ENCODE measurements at regions not wholly inside any gene's neighbourhood (a gene's known extent, or its start where the extent isn't known, plus 50 kb on each side); places are given as distances from the start of the nearest gene placed in this dataset.

- H3K27ac ChIP-seq (ENCODE audit: low read length), result no peak overlapping the region
- ATAC-seq (no peak), DNase-seq (no peak)
- no peaks in the 10 kb centered on the region for H3K9me3 ChIP-seq (ENCODE audit: control insufficient read depth, insufficient read depth, low read length)
- H3K27me3 ChIP-seq (ENCODE audit: control insufficient read depth, insufficient read depth, low read length), result no peaks in the 10 kb centered on the region
- TF ChIP-seq CTCF (IDR thresholded peaks at IDR 0.05), result no peak
- intact Hi-C loops (cut with micrococcal nuclease), result no loop called here
- no peaks in the 10 kb centered on the region for H3K36me3 ChIP-seq (ENCODE audit: control insufficient read depth, insufficient read depth, low read length)
- no peaks in the 10 kb centered on the region for H3K4me1 ChIP-seq (ENCODE audit: control insufficient read depth, insufficient read depth, low read length)
- Mint-ChIP-seq H3K4me3 (no peak overlapping the region), H3K9me3 (no peaks in the 10 kb centered on the region), H3K27me3 (ENCODE audit: low read depth in 2 of 2) (no peaks in the 10 kb centered on the region), H3K27ac (no peak overlapping the region), H3K4me1 (no peaks in the 10 kb centered on the region), H3K36me3 (no peaks in the 10 kb centered on the region)
- WGBS (ENCODE audit: insufficient coverage), result 86% methylated on average over 4 of the region's 4 CpGs
- no peak overlapping the region for H3K4me3 ChIP-seq (ENCODE audit: low read length)
Observed at GRCh38 chr18:73932976-73933375, 214.7 kb downstream of the FBXO15 start.

GRCh38 chr18:73927496-73927895 is 220.1 kb downstream of the FBXO15 start:
- Mint-ChIP-seq H3K4me1 (no peaks in the 10 kb centered on the region), H3K27ac (no peak overlapping the region), H3K36me3 (no peaks in the 10 kb centered on the region), H3K27me3 (ENCODE audit: low read depth in 2 of 2) (peaks cover 0 to 4% of the 10 kb centered on the region in 2 donors), H3K9me3 (no peaks in the 10 kb centered on the region), H3K4me3 (no peak overlapping the region)
- intact Hi-C loops (cut with micrococcal nuclease), result no loop called here
- ATAC-seq (no peak), DNase-seq (no peak)
- 82% methylated on average over 2 of the region's 2 CpGs for WGBS (ENCODE audit: insufficient coverage)
- no peak overlapping the region for H3K27ac ChIP-seq (ENCODE audit: low read length)
- no peaks in the 10 kb centered on the region for H3K36me3 ChIP-seq (ENCODE audit: control insufficient read depth, insufficient read depth, low read length)
- no peaks in the 10 kb centered on the region for H3K4me1 ChIP-seq (ENCODE audit: control insufficient read depth, insufficient read depth, low read length)
- no peaks in the 10 kb centered on the region for H3K27me3 ChIP-seq (ENCODE audit: control insufficient read depth, insufficient read depth, low read length)
- TF ChIP-seq CTCF (IDR thresholded peaks at IDR 0.05), result no peak
- no peaks in the 10 kb centered on the region for H3K9me3 ChIP-seq (ENCODE audit: control insufficient read depth, insufficient read depth, low read length)
- no peak overlapping the region for H3K4me3 ChIP-seq (ENCODE audit: low read length)

- H3K27me3 ChIP-seq (ENCODE audit: control insufficient read depth, insufficient read depth, low read length), result no peaks in the 10 kb centered on the region
- DNase-seq (no peak), ATAC-seq (no peak)
- no peak overlapping the region for H3K27ac Mint-ChIP-seq
- H3K4me3 ChIP-seq (ENCODE audit: low read length), result no peak overlapping the region
- TF ChIP-seq CTCF (IDR thresholded peaks at IDR 0.05), result no peak
- H3K9me3 ChIP-seq (ENCODE audit: control insufficient read depth, insufficient read depth, low read length), result no peaks in the 10 kb centered on the region
- WGBS (ENCODE audit: insufficient coverage), result 85% methylated on average over 3 of the region's 3 CpGs
- no peaks in the 10 kb centered on the region for H3K36me3 ChIP-seq (ENCODE audit: control insufficient read depth, insufficient read depth, low read length)
- H3K36me3 Mint-ChIP-seq, result no peaks in the 10 kb centered on the region
- H3K9me3 Mint-ChIP-seq, result no peaks in the 10 kb centered on the region
- H3K4me1 Mint-ChIP-seq, result no peaks in the 10 kb centered on the region
- no peak overlapping the region for H3K4me3 Mint-ChIP-seq
- no peaks in the 10 kb centered on the region for H3K4me1 ChIP-seq (ENCODE audit: control insufficient read depth, insufficient read depth, low read length)
- intact Hi-C loops (cut with micrococcal nuclease), result no loop called here
- no peak overlapping the region for H3K27ac ChIP-seq (ENCODE audit: low read length)
- peaks cover 0 to 4% of the 10 kb centered on the region in 2 donors for H3K27me3 Mint-ChIP-seq (ENCODE audit: low read depth in 2 of 2)
Observed at GRCh38 chr18:73924836-73925235, 222.8 kb downstream of the FBXO15 start.

GRCh38 chr18:73924307-73924706 is 223.3 kb downstream of the FBXO15 start:
- Mint-ChIP-seq H3K36me3 (no peaks in the 10 kb centered on the region), H3K4me3 (no peak overlapping the region), H3K9me3 (no peaks in the 10 kb centered on the region), H3K27ac (no peak overlapping the region), H3K27me3 (ENCODE audit: low read depth in 2 of 2) (peaks cover 0 to 4% of the 10 kb centered on the region in 2 donors), H3K4me1 (no peaks in the 10 kb centered on the region)
- Histone ChIP-seq H3K36me3 (ENCODE audit: control insufficient read depth, insufficient read depth, low read length) (no peaks in the 10 kb centered on the region), H3K9me3 (ENCODE audit: control insufficient read depth, insufficient read depth, low read length) (no peaks in the 10 kb centered on the region), H3K27me3 (ENCODE audit: control insufficient read depth, insufficient read depth, low read length) (no peaks in the 10 kb centered on the region), H3K4me3 (ENCODE audit: low read length) (no peak overlapping the region), H3K4me1 (ENCODE audit: control insufficient read depth, insufficient read depth, low read length) (no peaks in the 10 kb centered on the region), H3K27ac (ENCODE audit: low read length) (no peak overlapping the region)
- DNase-seq (no peak), ATAC-seq (no peak)
- intact Hi-C loops (cut with micrococcal nuclease), result no loop called here
- 88% methylated on average over 3 of the region's 4 CpGs for WGBS (ENCODE audit: insufficient coverage)
- no peak for TF ChIP-seq CTCF (IDR thresholded peaks at IDR 0.05)
